ENCODE measurements at regions not wholly inside any gene's neighbourhood (a gene's known extent, or its start where the extent isn't known, plus 50 kb on each side); places are given as distances from the start of the nearest gene placed in this dataset.

GRCh38 chr2:17133052-17133671, 385.1 kb downstream of the RAD51AP2 start:
- TF ChIP-seq CHD2 (IDR thresholded peaks at IDR 0.05; ENCODE audit: low read length, partially characterized antibody): no peak
- no peak for TF ChIP-seq CTCF (IDR thresholded peaks at IDR 0.05)
- no peak for TF ChIP-seq REST (IDR thresholded peaks at IDR 0.05; ENCODE audit: low read depth, low read length)
- no peak for TF ChIP-seq FOSL2 (IDR thresholded peaks at IDR 0.05; ENCODE audit: borderline replicate concordance, low read depth)
- TF ChIP-seq RFX5 (IDR thresholded peaks at IDR 0.05; ENCODE audit: low read length): no peak
- TF ChIP-seq EZH2phosphoT487 (IDR thresholded peaks at IDR 0.05; ENCODE audit: borderline replicate concordance, low read depth): no peak
- TF ChIP-seq TAF1 (IDR thresholded peaks at IDR 0.05; ENCODE audit: borderline replicate concordance, low read depth, low read length): no peak
- no peak for TF ChIP-seq FOXM1 (IDR thresholded peaks at IDR 0.05; ENCODE audit: low read depth)
- TF ChIP-seq GABPA (IDR thresholded peaks at IDR 0.05; ENCODE audit: low read depth): no peak
- no peak for TF ChIP-seq SIN3A (IDR thresholded peaks at IDR 0.05; ENCODE audit: borderline replicate concordance, low read depth, low read length)
- TF ChIP-seq GATA2 (CRISPR knock-in tag; IDR thresholded peaks at IDR 0.05): no peak
